ENCODE measurements at regions not wholly inside any gene's neighbourhood (a gene's known extent, or its start where the extent isn't known, plus 50 kb on each side); places are given as distances from the start of the nearest gene placed in this dataset.

DNA sequence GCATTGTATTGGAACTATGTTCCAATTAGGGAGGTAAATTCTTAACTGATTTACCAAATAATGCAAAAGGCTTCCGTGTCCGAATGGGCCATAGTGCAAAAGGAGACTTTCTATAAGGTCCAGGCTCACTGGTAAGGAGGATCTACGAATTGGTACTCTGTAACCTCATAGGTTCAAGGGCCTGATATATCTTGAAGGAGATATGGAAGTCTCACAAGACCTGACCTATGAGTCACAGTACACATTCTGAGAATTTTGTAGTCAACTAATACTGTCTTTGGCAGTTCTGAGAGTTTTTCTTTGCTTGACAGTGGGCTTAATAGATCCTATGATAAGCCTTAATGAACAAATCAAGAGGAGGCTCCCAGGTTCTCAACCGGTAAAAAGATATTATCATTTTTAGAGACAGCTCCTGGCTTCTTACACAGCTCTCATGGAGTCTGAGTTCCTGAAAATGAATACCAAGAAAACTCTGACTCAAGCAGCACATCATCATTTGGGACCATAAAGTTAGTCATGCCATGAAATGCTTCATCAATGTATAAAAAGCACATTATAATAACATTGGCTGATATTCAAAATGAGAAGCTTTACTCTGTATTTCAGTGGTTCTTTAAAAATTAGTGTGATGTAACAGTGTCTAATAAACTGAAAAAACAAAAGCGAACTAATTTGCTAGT is 1275.2 kb upstream of the CRIM1 start:
- TF ChIP-seq, protein P1, sequence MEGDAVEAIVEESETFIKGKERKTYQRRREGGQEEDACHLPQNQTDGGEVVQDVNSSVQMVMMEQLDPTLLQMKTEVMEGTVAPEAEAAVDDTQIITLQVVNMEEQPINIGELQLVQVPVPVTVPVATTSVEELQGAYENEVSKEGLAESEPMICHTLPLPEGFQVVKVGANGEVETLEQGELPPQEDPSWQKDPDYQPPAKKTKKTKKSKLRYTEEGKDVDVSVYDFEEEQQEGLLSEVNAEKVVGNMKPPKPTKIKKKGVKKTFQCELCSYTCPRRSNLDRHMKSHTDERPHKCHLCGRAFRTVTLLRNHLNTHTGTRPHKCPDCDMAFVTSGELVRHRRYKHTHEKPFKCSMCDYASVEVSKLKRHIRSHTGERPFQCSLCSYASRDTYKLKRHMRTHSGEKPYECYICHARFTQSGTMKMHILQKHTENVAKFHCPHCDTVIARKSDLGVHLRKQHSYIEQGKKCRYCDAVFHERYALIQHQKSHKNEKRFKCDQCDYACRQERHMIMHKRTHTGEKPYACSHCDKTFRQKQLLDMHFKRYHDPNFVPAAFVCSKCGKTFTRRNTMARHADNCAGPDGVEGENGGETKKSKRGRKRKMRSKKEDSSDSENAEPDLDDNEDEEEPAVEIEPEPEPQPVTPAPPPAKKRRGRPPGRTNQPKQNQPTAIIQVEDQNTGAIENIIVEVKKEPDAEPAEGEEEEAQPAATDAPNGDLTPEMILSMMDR (IDR thresholded peaks at IDR 0.05; ENCODE audit: low read depth, low read length) = no peak
- no peak for TF ChIP-seq EZH2phosphoT487 (IDR thresholded peaks at IDR 0.05; ENCODE audit: low read depth)

Data from OCI-LY3 (cell line).